ENCODE measurements at regions not wholly inside any gene's neighbourhood (a gene's known extent, or its start where the extent isn't known, plus 50 kb on each side); places are given as distances from the start of the nearest gene placed in this dataset.

DNA sequence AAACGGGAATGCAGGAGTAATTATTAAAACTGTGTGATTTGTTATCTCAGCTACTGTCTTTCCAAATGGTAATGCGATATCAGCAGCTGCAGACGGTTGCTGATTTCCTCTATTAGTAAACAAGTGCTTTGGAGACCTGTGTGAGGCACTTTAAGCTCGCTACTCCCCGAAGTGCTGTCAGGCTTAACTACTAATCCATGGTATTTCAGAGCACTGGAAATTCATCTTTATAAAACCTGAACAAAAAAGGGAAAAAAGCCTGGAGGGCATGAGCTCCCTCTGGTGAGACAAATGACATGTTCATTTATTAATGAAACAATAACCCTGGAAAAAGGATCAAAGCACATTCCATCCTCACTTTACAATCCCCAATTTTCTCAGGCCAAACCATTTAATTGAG lies 143.6 kb upstream of the OTX2 start:
- no peak for FAIRE-seq
- TF ChIP-seq BHLHE40 (IDR thresholded peaks at IDR 0.05; ENCODE audit: low read length) (no peak), MAFG (CRISPR knock-in tag; IDR thresholded peaks at IDR 0.05) (no peak), TCF7 (IDR thresholded peaks at IDR 0.05; ENCODE audit: low read depth) (no peak), LBX2 (CRISPR knock-in tag; IDR thresholded peaks at IDR 0.05; ENCODE audit: borderline replicate concordance) (no peak), THAP7 (CRISPR knock-in tag; IDR thresholded peaks at IDR 0.05) (no peak), YY1 (IDR thresholded peaks at IDR 0.05; ENCODE audit: insufficient read depth, insufficient replicate concordance, low read depth, low read length) (no peak), SIN3B (IDR thresholded peaks at IDR 0.05; ENCODE audit: low read length) (no peak), MAZ (IDR thresholded peaks at IDR 0.05; ENCODE audit: borderline replicate concordance, low read depth, low read length) (no peak), MAZ (CRISPR knock-in tag; IDR thresholded peaks at IDR 0.05; ENCODE audit: low read depth) (no peak), ZNF354B (CRISPR knock-in tag; IDR thresholded peaks at IDR 0.05) (no peak), ZNF264 (CRISPR knock-in tag; IDR thresholded peaks at IDR 0.05) (no peak), SIX1 (CRISPR knock-in tag; IDR thresholded peaks at IDR 0.05; ENCODE audit: borderline replicate concordance) (no peak), ZNF766 (CRISPR knock-in tag; IDR thresholded peaks at IDR 0.05; ENCODE audit: borderline replicate concordance) (no peak), ZNF589 (CRISPR knock-in tag; conservative IDR thresholded peaks at IDR 0.05) (no peak), ZIK1 (CRISPR knock-in tag; IDR thresholded peaks at IDR 0.05; ENCODE audit: borderline replicate concordance, low read depth) (no peak), ZNF841 (CRISPR knock-in tag; IDR thresholded peaks at IDR 0.05; ENCODE audit: borderline replicate concordance) (no peak), ZNF776 (CRISPR knock-in tag; IDR thresholded peaks at IDR 0.05) (no peak)
- TF ChIP-seq, protein P1, sequence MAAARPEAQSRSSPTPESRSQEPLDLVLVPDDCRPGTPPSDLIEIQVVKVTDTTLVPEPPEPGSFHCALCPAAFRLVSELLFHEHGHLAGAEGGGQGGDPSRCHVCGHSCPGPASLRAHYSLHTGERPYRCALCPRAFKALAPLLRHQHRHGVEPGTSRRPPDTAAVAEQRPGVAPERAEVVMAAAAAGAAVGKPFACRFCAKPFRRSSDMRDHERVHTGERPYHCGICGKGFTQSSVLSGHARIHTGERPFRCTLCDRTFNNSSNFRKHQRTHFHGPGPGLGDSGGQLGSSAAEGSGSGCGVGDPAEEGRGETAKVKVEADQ (CRISPR knock-in tag; IDR thresholded peaks at IDR 0.05; ENCODE audit: borderline replicate concordance), result no peak
- TF ChIP-seq, protein P2, sequence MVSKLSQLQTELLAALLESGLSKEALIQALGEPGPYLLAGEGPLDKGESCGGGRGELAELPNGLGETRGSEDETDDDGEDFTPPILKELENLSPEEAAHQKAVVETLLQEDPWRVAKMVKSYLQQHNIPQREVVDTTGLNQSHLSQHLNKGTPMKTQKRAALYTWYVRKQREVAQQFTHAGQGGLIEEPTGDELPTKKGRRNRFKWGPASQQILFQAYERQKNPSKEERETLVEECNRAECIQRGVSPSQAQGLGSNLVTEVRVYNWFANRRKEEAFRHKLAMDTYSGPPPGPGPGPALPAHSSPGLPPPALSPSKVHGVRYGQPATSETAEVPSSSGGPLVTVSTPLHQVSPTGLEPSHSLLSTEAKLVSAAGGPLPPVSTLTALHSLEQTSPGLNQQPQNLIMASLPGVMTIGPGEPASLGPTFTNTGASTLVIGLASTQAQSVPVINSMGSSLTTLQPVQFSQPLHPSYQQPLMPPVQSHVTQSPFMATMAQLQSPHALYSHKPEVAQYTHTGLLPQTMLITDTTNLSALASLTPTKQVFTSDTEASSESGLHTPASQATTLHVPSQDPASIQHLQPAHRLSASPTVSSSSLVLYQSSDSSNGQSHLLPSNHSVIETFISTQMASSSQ (IDR thresholded peaks at IDR 0.05; ENCODE audit: low read depth), result no peak
- TF ChIP-seq, protein P2 (CRISPR knock-in tag; IDR thresholded peaks at IDR 0.05; ENCODE audit: borderline replicate concordance), result no peak
- TF ChIP-seq, protein P3, sequence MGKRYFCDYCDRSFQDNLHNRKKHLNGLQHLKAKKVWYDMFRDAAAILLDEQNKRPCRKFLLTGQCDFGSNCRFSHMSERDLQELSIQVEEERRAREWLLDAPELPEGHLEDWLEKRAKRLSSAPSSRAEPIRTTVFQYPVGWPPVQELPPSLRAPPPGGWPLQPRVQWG (CRISPR knock-in tag; IDR thresholded peaks at IDR 0.05; ENCODE audit: borderline replicate concordance, low read depth), result no peak

More for the DNA sequence above, 143.6 kb upstream of the OTX2 start:
- intact Hi-C loops (cut with micrococcal nuclease; ENCODE audit: unreplicated experiment), result no loop called here
- no peaks in the 10 kb centered on the region for H3K36me3 ChIP-seq (replicated peaks in 1 of 2; ENCODE audit: control insufficient read depth in 1 of 2, insufficient read depth in 2 of 2, low read length in 2 of 2)
- no peak overlapping the region for H3K27ac ChIP-seq (ENCODE audit: extremely low read length, insufficient read depth, low read length)
- ChIA-PET POLR2A (no interaction called here), CTCF (ENCODE audit: low intra/inter-chr PET ratio, low total read pairs) (no interaction called here)
- H3K27me3 ChIP-seq (ENCODE audit: control insufficient read depth in 1 of 2, insufficient read depth in 2 of 2, low read length in 2 of 2), result no peaks in the 10 kb centered on the region
- DNase-seq (ENCODE audit: low spot score) (no peak), ATAC-seq (no peak)
- no peaks in the 10 kb centered on the region for H3K79me2 ChIP-seq (ENCODE audit: insufficient read depth, low read length)
- no peaks in the 10 kb centered on the region for H3K9me3 ChIP-seq (ENCODE audit: low read length)
- BruUV-seq (replicated peaks), result no TSS peak
- no peaks in the 10 kb centered on the region for H4K20me1 ChIP-seq (ENCODE audit: insufficient read depth, low read length)
- no peak overlapping the region for H3K9ac ChIP-seq (ENCODE audit: insufficient read depth, low read depth, low read length)
- no peak overlapping the region for H3K4me2 ChIP-seq (ENCODE audit: low read depth, low read length)
- no peaks in the 10 kb centered on the region for H3K4me1 ChIP-seq (ENCODE audit: insufficient read depth, low read length)
- WGBS (ENCODE audit: low lambda C conversion rate), result 2% methylated on average over 5 of the region's 5 CpGs
- H2AFZ ChIP-seq (ENCODE audit: low read length), result no peak overlapping the region
- no peak overlapping the region for H3K4me3 ChIP-seq (replicated peaks in 1 of 3; ENCODE audit: insufficient read depth in 1 of 3, low read depth in 2 of 3, low read length in 3 of 3)
- in situ Hi-C loops (cut with HindIII; ENCODE audit: extremely low pct_ligation_motif_present, low pct_unique_long_range_greater_than_20kb), result no loop called here

Measured in HepG2 (cell line).